Colonic mucosa (tissue), 4 donors: ENCODE measurements at regions not wholly inside any gene's neighbourhood (a gene's known extent, or its start where the extent isn't known, plus 50 kb on each side); places are given as distances from the start of the nearest gene placed in this dataset.

Experiments used
- DNase-seq: peaks from one replicate; pipeline ENCODE4 v3.0.0-alpha.2; 2020
- H3K27ac ChIP-seq: fragments of 200-600 bp; one replicate; pipeline ENCODE4 v1.8.0; 2021
- H3K27me3 ChIP-seq: fragments of 200-600 bp; one replicate; pipeline ENCODE4 v1.8.0; 2021
- H3K36me3 ChIP-seq: fragments of 200-600 bp; one replicate; pipeline ENCODE4 v1.8.0; 2021
- H3K4me1 ChIP-seq: fragments of 200-600 bp; one replicate; pipeline ENCODE4 v1.8.0; 2021; ENCODE audit warnings: mild to moderate bottlenecking
- H3K4me3 ChIP-seq: fragments of 200-600 bp; one replicate; pipeline ENCODE4 v1.8.0; 2021
- H3K9ac ChIP-seq, 2 donors: one replicate each; pipeline ENCODE4 v1.7.0; 2013; ENCODE audit warnings: control low read depth in 2 of 2, low read depth in 2 of 2, low read length in 2 of 2
- H3K9me3 ChIP-seq: fragments of 200-600 bp; one replicate; pipeline ENCODE4 v1.8.0; 2021
- intact Hi-C: fragments of 100-400 bp; cut with DNase I; formaldehyde crosslinking; loops from one replicate; pipeline ENCODE4 v1.14.1; 2022
- TF ChIP-seq, protein P1 (sequence below): fragments of 200-600 bp; IDR thresholded peaks from one replicate; pipeline ENCODE4 v1.8.0; 2022; ENCODE audit warnings: antibody characterized with exemption, mild to moderate bottlenecking
- donor health status: healthy.
- donor health status: DM: no; HTN: no; CAD: no.
- donor health status: DM: no; HTN: no; CAD: no.

GRCh38 chr12:93972411-93973208 lies 175.8 kb upstream of the PLXNC1 start:
- DNase-seq, result no peak
- Histone ChIP-seq H3K9me3 (no peaks in the 10 kb centered on the region), H3K27ac (no peak overlapping the region), H3K36me3 (no peaks in the 10 kb centered on the region), H3K4me1 (no peaks in the 10 kb centered on the region), H3K27me3 (no peaks in the 10 kb centered on the region), H3K9ac (no peak overlapping the region), H3K4me3 (no peak overlapping the region)
- intact Hi-C loops, result loop anchor here (10.0 kb wide), 2 partner anchors 208 to 448 kb away; no protein-coding TSS in a partner anchor
- TF ChIP-seq, protein P1, sequence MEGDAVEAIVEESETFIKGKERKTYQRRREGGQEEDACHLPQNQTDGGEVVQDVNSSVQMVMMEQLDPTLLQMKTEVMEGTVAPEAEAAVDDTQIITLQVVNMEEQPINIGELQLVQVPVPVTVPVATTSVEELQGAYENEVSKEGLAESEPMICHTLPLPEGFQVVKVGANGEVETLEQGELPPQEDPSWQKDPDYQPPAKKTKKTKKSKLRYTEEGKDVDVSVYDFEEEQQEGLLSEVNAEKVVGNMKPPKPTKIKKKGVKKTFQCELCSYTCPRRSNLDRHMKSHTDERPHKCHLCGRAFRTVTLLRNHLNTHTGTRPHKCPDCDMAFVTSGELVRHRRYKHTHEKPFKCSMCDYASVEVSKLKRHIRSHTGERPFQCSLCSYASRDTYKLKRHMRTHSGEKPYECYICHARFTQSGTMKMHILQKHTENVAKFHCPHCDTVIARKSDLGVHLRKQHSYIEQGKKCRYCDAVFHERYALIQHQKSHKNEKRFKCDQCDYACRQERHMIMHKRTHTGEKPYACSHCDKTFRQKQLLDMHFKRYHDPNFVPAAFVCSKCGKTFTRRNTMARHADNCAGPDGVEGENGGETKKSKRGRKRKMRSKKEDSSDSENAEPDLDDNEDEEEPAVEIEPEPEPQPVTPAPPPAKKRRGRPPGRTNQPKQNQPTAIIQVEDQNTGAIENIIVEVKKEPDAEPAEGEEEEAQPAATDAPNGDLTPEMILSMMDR, result no peak

DNA sequence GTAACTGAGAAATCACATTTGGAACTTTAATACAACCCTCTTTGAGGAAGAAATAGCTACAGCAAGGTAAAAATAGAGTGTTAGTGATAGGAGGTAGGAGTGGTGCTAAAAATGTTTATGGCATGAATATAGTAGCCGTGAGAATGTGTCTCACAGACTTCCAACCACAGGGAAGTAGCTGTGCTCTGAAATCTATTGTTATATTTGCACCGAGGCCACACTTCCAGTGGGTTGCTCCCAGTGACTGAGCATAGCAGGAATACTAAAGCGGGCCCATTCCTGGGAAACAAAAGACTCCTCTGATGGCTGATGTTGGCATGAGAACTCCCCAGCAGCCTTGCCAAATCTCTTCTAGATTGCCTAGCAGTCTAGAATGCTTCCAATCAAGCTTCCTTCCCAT lies 174.1 kb upstream of the PLXNC1 start:
- intact Hi-C loops, result loop anchor here (10.0 kb wide), 2 partner anchors 209 to 449 kb away; no protein-coding TSS in a partner anchor
- no peaks in the 10 kb centered on the region for H3K36me3 ChIP-seq
- TF ChIP-seq, protein P1, result no peak

GRCh38 chr12:93976024-93976423 lies 172.4 kb upstream of the PLXNC1 start:
- no peak for DNase-seq
- TF ChIP-seq, protein P1, result no peak
- intact Hi-C loops, result loop anchor here (5.0 to 10.0 kb wide), 4 partner anchors 126 to 451 kb away; no protein-coding TSS in a partner anchor
- Histone ChIP-seq H3K4me1 (no peaks in the 10 kb centered on the region), H3K9me3 (no peaks in the 10 kb centered on the region), H3K27ac (no peak overlapping the region), H3K9ac (no peak overlapping the region), H3K27me3 (no peaks in the 10 kb centered on the region), H3K36me3 (no peaks in the 10 kb centered on the region), H3K4me3 (no peak overlapping the region)

More for the DNA sequence above, 174.1 kb upstream of the PLXNC1 start:
- H3K27ac ChIP-seq, result no peak overlapping the region
- DNase-seq, result no peak
- H3K4me3 ChIP-seq, result no peak overlapping the region
- no peaks in the 10 kb centered on the region for H3K9me3 ChIP-seq
- no peak overlapping the region for H3K9ac ChIP-seq
- no peaks in the 10 kb centered on the region for H3K27me3 ChIP-seq
- H3K4me1 ChIP-seq, result no peaks in the 10 kb centered on the region

GRCh38 chr12:93977081-93977480 lies 171.3 kb upstream of the PLXNC1 start:
- no peak for DNase-seq
- Histone ChIP-seq H3K27ac (no peak overlapping the region), H3K4me1 (no peaks in the 10 kb centered on the region), H3K36me3 (no peaks in the 10 kb centered on the region), H3K27me3 (no peaks in the 10 kb centered on the region), H3K4me3 (no peak overlapping the region), H3K9me3 (no peaks in the 10 kb centered on the region), H3K9ac (no peak overlapping the region)
- intact Hi-C loops, result loop anchor here (5.0 to 10.0 kb wide), 4 partner anchors 125 to 452 kb away; no protein-coding TSS in a partner anchor
- TF ChIP-seq, protein P1, result no peak

DNA sequence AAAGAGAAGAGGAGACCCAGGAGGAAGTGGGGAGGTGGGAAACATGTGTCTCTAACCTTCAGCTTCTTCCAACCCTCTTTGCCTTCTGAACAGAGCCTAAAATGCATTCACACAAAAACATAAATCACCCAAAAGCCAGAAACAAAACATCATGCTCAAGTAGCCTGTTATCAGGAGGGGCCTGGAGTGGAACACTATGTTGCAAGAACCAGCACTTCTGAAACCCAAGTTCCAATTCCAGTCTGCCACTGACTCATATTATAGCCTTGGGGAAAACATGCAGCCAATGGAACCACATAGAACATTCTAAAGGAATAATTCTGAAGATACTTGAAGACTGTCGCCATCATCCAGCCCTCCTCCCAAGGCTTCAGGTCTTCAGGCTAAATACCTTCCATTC lies 169.8 kb upstream of the PLXNC1 start:
- H3K9ac ChIP-seq, result no peak overlapping the region
- H3K4me1 ChIP-seq, result no peaks in the 10 kb centered on the region
- intact Hi-C loops, result loop anchor here (5.0 to 10.0 kb wide), 4 partner anchors 124 to 454 kb away; no protein-coding TSS in a partner anchor
- H3K27ac ChIP-seq, result no peak overlapping the region
- no peak overlapping the region for H3K4me3 ChIP-seq
- TF ChIP-seq, protein P1, result no peak
- H3K27me3 ChIP-seq, result no peaks in the 10 kb centered on the region
- no peaks in the 10 kb centered on the region for H3K9me3 ChIP-seq
- no peak for DNase-seq
- H3K36me3 ChIP-seq, result no peaks in the 10 kb centered on the region
